HCT116 (cell line): ENCODE measurements at regions not wholly inside any gene's neighbourhood (a gene's known extent, or its start where the extent isn't known, plus 50 kb on each side); places are given as distances from the start of the nearest gene placed in this dataset.

ENCODE experiments used
- ATAC-seq: fragments of 200-7000 bp; cut with Tn5 transposase; 2 replicates; pipeline ENCODE4 v1.9.1; 2020; ENCODE audit warnings: mild to moderate bottlenecking, moderate library complexity
- BruUV-seq: library from RNA; stranded (reverse); fragments of 400-500 nt; replicated peaks from 2 replicates; lab custom pipeline; 2021; lab: Mats Ljungman, UMichigan
- CTCF ChIA-PET: fragments of 300-600 bp; sonication (Branson Sonifier 250); formaldehyde crosslinking; loops from one replicate; lab custom pipeline; 2021; ENCODE audit warnings: antibody characterized with exemption; lab: Charles Lee
- POLR2A ChIA-PET: fragments of 300-600, 350-600 bp; sonication (Branson Sonifier 250); formaldehyde crosslinking; loops from one replicate; lab custom pipeline; 2021; ENCODE audit warnings: antibody characterized with exemption; lab: Charles Lee
- RAD21 ChIA-PET, 2 experiments: fragments of 300-600 bp; sonication (Branson Sonifier 250); formaldehyde crosslinking; loops; one replicate each; lab custom pipeline; 2023; ENCODE audit warnings: low total read pairs in 2 of 2; ENCODE audit not compliant: uncharacterized antibody in 2 of 2, unreplicated experiment in 2 of 2, low non-redundant PET in 1 of 2; lab: Charles Lee
- DNase-seq: peaks from one replicate; pipeline ENCODE4 v3.0.0-alpha.2; 2010; ENCODE audit warnings: low read depth, low spot score
- H2AFZ ChIP-seq: fragments of 200-600 bp; shearing (Covaris generic), sonication (generic); 2 replicates; pipeline ENCODE4 v1.6.1; 2017; ENCODE audit warnings: low read depth, mixed run types, mixed read lengths, antibody characterized with exemption, low read length; ENCODE audit not compliant: poor library complexity, severe bottlenecking
- H3K27ac ChIP-seq: 2 replicates; pipeline ENCODE4 v1.5.1; 2012; ENCODE audit warnings: low read depth, low read length
- H3K27me3 ChIP-seq: fragments of 200-600 bp; sonication (generic); 2 replicates; pipeline ENCODE4 v1.6.1; 2016; ENCODE audit warnings: mixed run types, low read length, mixed read lengths; ENCODE audit not compliant: insufficient read depth
- H3K36me3 ChIP-seq, 2 experiments: fragments of 200-500 bp in 1 of 2; fragments of 200-600 bp in 1 of 2; sonication (Bioruptor generic) in 1 of 2; sonication (generic) in 1 of 2; 2 replicates each; pipeline versions ENCODE4 v1.5.1 to v1.6.1; 2014 to 2016; ENCODE audit warnings: low read length in 2 of 2, inconsistent platforms in 1 of 2, mixed read lengths in 1 of 2, mixed run types in 1 of 2; ENCODE audit not compliant: insufficient read depth in 2 of 2, control insufficient read depth in 1 of 2
- H3K4me1 ChIP-seq, 2 experiments: fragments of 200-600 bp in 1 of 2; sonication (generic) in 1 of 2; 2 replicates each; pipeline versions ENCODE4 v1.5.1 to v1.6.1; 2012 to 2017; ENCODE audit warnings: low read length in 2 of 2, inconsistent platforms in 1 of 2, mild to moderate bottlenecking in 1 of 2, mixed read lengths in 1 of 2, mixed run types in 1 of 2, moderate library complexity in 1 of 2; ENCODE audit not compliant: insufficient read depth in 2 of 2, control insufficient read depth in 1 of 2
- H3K4me2 ChIP-seq: fragments of 200-600 bp; sonication (generic); 2 replicates; pipeline ENCODE4 v1.6.1; 2017; ENCODE audit warnings: mixed run types, low read length, mixed read lengths
- H3K4me3 ChIP-seq, 2 experiments: fragments of 200-600 bp in 1 of 2; sonication (generic) in 1 of 2; replicated peaks in 1 of 2; 2 replicates each; pipeline ENCODE4 v1.5.1; 2011 to 2016; ENCODE audit warnings: low read length in 2 of 2, control low read depth in 1 of 2, low read depth in 1 of 2, mild to moderate bottlenecking in 1 of 2, mixed read lengths in 1 of 2, mixed run types in 1 of 2
- H3K79me2 ChIP-seq: fragments of 200-600 bp; sonication (generic); 2 replicates; pipeline ENCODE4 v1.6.1; 2017; ENCODE audit warnings: mild to moderate bottlenecking, mixed run types, low read length, moderate library complexity, mixed read lengths; ENCODE audit not compliant: insufficient read depth
- H3K9ac ChIP-seq: fragments of 200-600 bp; sonication (generic); 2 replicates; pipeline ENCODE4 v1.6.1; 2016; ENCODE audit warnings: low read length, mixed read lengths
- H3K9me2 ChIP-seq: fragments of 200-600 bp; sonication (generic), shearing (Covaris generic); 2 replicates; pipeline ENCODE4 v1.6.1; 2017; ENCODE audit warnings: mixed run types, mild to moderate bottlenecking, moderate library complexity; ENCODE audit not compliant: insufficient read depth
- H3K9me3 ChIP-seq, 2 experiments: fragments of 200-500 bp in 1 of 2; fragments of 200-600 bp in 1 of 2; sonication (Bioruptor generic) in 1 of 2; sonication (generic) in 1 of 2; 2 replicates each; pipeline ENCODE4 v1.6.1; 2014 to 2017; ENCODE audit warnings: low read length in 2 of 2, mixed read lengths in 2 of 2, inconsistent platforms in 1 of 2, low read depth in 1 of 2, mild to moderate bottlenecking in 1 of 2, mixed run types in 1 of 2, moderate library complexity in 1 of 2; ENCODE audit not compliant: control insufficient read depth in 1 of 2, insufficient read depth in 1 of 2
- H4K20me1 ChIP-seq: fragments of 200-600 bp; sonication (generic), shearing (Covaris generic); 2 replicates; pipeline ENCODE4 v1.6.1; 2017; ENCODE audit warnings: mixed run types, mild to moderate bottlenecking, moderate library complexity; ENCODE audit not compliant: insufficient read depth
- CBX3 ChIP-seq: IDR thresholded peaks from 2 replicates; pipeline ENCODE4 v1.6.1; 2012; ENCODE audit warnings: low read depth
- CEBPB ChIP-seq: IDR thresholded peaks from 2 replicates; pipeline ENCODE4 v1.6.1; 2012; ENCODE audit warnings: low read depth
- EGR1 ChIP-seq: IDR thresholded peaks from 2 replicates; pipeline ENCODE4 v1.6.1; 2012; ENCODE audit warnings: low read depth
- ELF1 ChIP-seq: IDR thresholded peaks from 2 replicates; pipeline ENCODE4 v1.6.1; 2012; ENCODE audit warnings: low read depth, borderline replicate concordance
- EZH2 ChIP-seq: fragments of 200-600 bp; sonication (generic); IDR thresholded peaks from 2 replicates; pipeline ENCODE4 v1.6.1; 2017; ENCODE audit warnings: antibody characterized with exemption, mixed run types
- EZH2phosphoT487 ChIP-seq: fragments of 200-600 bp; IDR thresholded peaks from 2 replicates; pipeline ENCODE4 v1.6.1; 2018; ENCODE audit warnings: antibody characterized with exemption, borderline replicate concordance
- FOSL1 ChIP-seq: IDR thresholded peaks from 2 replicates; pipeline ENCODE4 v1.6.1; 2012; ENCODE audit warnings: low read depth
- POLR2A ChIP-seq: IDR thresholded peaks from 2 replicates; pipeline ENCODE4 v1.7.0; 2011; ENCODE audit warnings: borderline replicate concordance; ENCODE audit not compliant: insufficient read depth, insufficient read length; ENCODE audit errors: extremely low read depth
- POLR2AphosphoS5 ChIP-seq: IDR thresholded peaks from 2 replicates; pipeline ENCODE4 v1.6.1; 2011; ENCODE audit warnings: mild to moderate bottlenecking, low read depth, low read length, moderate library complexity
- SIN3A ChIP-seq: IDR thresholded peaks from 2 replicates; pipeline ENCODE4 v1.6.1; 2012; ENCODE audit warnings: low read depth
- SP1 ChIP-seq: IDR thresholded peaks from 2 replicates; pipeline ENCODE4 v1.6.1; 2012; ENCODE audit warnings: low read depth
- TCF7L2 ChIP-seq: IDR thresholded peaks from 2 replicates; pipeline ENCODE4 v1.7.0; 2011; ENCODE audit warnings: borderline replicate concordance, inconsistent platforms; ENCODE audit not compliant: insufficient read depth, insufficient read length; ENCODE audit errors: extremely low read depth
- YY1 ChIP-seq: IDR thresholded peaks from 2 replicates; pipeline ENCODE4 v1.6.1; 2011; ENCODE audit warnings: low read length, low read depth, moderate library complexity, mild to moderate bottlenecking; ENCODE audit not compliant: insufficient replicate concordance; ENCODE audit errors: extremely low read depth
- ZFX ChIP-seq: fragments of 450-650 bp; IDR thresholded peaks from 2 replicates; pipeline ENCODE4 v1.6.1; 2017
- ZNF274 ChIP-seq: fragments of 200-500 bp; sonication (Bioruptor generic); IDR thresholded peaks from 2 replicates; pipeline ENCODE4 v1.6.1; 2014; ENCODE audit warnings: mild to moderate bottlenecking, low read depth, low read length, inconsistent platforms
- intact Hi-C: fragments of 100-400 bp; cut with micrococcal nuclease; formaldehyde crosslinking; loops from 2 replicates; pipeline ENCODE4 v1.10.0; 2022
- TF ChIP-seq, protein P1 (sequence below): IDR thresholded peaks from 2 replicates; pipeline ENCODE4 v1.6.1; 2012; ENCODE audit warnings: low read depth
- TF ChIP-seq, protein P2 (sequence below): IDR thresholded peaks from 2 replicates; pipeline ENCODE4 v1.6.1; 2012
- TF ChIP-seq, protein P3 (sequence below): IDR thresholded peaks from 2 replicates; pipeline ENCODE4 v1.6.1; 2011; ENCODE audit warnings: mild to moderate bottlenecking, low read length, moderate library complexity; ENCODE audit not compliant: insufficient replicate concordance; ENCODE audit errors: extremely low read depth
- TF ChIP-seq, protein P4 (sequence below), 3 experiments: fragments of 200-600 bp in 1 of 3; sonication (generic) in 1 of 3; IDR thresholded peaks in 2 of 3; conservative IDR thresholded peaks in 1 of 3; 2 replicates each; pipeline ENCODE4 v1.5.1; 2012 to 2017; ENCODE audit warnings: low read depth in 2 of 3, low read length in 2 of 3, antibody characterized with exemption in 1 of 3, borderline replicate concordance in 1 of 3, control low read depth in 1 of 3, mild to moderate bottlenecking in 1 of 3, mixed read lengths in 1 of 3, mixed run types in 1 of 3, moderate library complexity in 1 of 3; ENCODE audit not compliant: insufficient read depth in 1 of 3

DNA sequence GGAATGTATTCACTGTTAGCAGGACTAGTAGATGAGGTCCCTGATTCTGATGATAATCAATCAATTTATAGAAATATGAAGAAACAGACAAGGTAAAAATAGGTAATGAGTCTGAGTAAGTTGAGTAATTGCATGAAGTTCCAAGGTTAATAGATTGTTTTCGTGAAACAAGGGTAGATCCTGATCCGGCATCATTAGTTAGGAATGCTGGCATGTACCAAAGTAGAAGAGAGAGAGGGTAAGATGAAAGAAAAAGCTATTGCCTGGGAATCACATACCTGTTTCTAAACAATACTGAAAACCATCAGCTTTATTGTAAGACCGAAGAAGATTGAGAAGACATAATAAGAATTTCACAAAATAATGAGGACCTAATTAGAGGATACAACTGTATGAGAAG lies 118.1 kb upstream of the ARPP21 start (continued):
- TF ChIP-seq, protein P1, sequence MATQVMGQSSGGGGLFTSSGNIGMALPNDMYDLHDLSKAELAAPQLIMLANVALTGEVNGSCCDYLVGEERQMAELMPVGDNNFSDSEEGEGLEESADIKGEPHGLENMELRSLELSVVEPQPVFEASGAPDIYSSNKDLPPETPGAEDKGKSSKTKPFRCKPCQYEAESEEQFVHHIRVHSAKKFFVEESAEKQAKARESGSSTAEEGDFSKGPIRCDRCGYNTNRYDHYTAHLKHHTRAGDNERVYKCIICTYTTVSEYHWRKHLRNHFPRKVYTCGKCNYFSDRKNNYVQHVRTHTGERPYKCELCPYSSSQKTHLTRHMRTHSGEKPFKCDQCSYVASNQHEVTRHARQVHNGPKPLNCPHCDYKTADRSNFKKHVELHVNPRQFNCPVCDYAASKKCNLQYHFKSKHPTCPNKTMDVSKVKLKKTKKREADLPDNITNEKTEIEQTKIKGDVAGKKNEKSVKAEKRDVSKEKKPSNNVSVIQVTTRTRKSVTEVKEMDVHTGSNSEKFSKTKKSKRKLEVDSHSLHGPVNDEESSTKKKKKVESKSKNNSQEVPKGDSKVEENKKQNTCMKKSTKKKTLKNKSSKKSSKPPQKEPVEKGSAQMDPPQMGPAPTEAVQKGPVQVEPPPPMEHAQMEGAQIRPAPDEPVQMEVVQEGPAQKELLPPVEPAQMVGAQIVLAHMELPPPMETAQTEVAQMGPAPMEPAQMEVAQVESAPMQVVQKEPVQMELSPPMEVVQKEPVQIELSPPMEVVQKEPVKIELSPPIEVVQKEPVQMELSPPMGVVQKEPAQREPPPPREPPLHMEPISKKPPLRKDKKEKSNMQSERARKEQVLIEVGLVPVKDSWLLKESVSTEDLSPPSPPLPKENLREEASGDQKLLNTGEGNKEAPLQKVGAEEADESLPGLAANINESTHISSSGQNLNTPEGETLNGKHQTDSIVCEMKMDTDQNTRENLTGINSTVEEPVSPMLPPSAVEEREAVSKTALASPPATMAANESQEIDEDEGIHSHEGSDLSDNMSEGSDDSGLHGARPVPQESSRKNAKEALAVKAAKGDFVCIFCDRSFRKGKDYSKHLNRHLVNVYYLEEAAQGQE = no peak
- TF ChIP-seq SP1 (no peak), EZH2phosphoT487 (no peak)
- TF ChIP-seq, all 23 proteins: peak for 0

DNA sequence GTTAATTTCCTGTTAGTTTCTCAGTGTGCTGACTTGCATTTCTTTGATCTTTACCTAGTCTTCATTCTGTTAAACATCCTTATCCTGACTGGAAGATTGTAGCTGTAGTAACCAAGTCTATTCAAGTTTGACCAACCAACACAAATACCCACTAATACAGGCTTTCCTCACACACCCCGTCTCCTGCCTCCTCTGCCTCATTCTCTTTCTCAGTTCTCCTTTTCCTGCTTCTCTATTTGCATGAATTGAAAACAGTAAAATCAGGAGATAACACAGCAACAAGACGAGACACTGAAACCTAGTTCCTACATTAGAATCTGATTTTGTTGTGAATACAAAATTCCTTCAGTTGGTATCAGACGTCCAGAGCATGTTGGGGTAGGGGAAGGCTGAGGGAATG lies 116.9 kb upstream of the ARPP21 start:
- Histone ChIP-seq H3K9ac (no peak overlapping the region), H3K79me2 (no peaks in the 10 kb centered on the region), H3K27ac (no peak overlapping the region), H3K9me2 (no peaks in the 10 kb centered on the region), H2AFZ (no peak overlapping the region), H3K4me1 (no peaks in the 10 kb centered on the region), H3K36me3 (no peaks in the 10 kb centered on the region), H4K20me1 (no peaks in the 10 kb centered on the region), H3K4me2 (no peak overlapping the region), H3K9me3 (peaks cover 10 to 15% of the 10 kb centered on the region in 2 experiments; a peak in 2 of 4 replicates), H3K27me3 (no peaks in the 10 kb centered on the region), H3K4me3 (no peak overlapping the region)
- ATAC-seq (no peak), DNase-seq (no peak)
- intact Hi-C loops = no loop called here
- BruUV-seq = no TSS peak
- CTCF ChIA-PET = no interaction called here
- POLR2A ChIA-PET = no interaction called here
- RAD21 ChIA-PET = no interaction called here
- TF ChIP-seq, protein P2, sequence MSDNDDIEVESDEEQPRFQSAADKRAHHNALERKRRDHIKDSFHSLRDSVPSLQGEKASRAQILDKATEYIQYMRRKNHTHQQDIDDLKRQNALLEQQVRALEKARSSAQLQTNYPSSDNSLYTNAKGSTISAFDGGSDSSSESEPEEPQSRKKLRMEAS = no peak
- no peak for TF ChIP-seq POLR2A
- TF ChIP-seq ZFX = no peak
- TF ChIP-seq, protein P3, sequence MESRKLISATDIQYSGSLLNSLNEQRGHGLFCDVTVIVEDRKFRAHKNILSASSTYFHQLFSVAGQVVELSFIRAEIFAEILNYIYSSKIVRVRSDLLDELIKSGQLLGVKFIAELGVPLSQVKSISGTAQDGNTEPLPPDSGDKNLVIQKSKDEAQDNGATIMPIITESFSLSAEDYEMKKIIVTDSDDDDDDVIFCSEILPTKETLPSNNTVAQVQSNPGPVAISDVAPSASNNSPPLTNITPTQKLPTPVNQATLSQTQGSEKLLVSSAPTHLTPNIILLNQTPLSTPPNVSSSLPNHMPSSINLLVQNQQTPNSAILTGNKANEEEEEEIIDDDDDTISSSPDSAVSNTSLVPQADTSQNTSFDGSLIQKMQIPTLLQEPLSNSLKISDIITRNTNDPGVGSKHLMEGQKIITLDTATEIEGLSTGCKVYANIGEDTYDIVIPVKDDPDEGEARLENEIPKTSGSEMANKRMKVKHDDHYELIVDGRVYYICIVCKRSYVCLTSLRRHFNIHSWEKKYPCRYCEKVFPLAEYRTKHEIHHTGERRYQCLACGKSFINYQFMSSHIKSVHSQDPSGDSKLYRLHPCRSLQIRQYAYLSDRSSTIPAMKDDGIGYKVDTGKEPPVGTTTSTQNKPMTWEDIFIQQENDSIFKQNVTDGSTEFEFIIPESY = no peak
- TF ChIP-seq CBX3 = no peak
- TF ChIP-seq SIN3A = no peak
- TF ChIP-seq TCF7L2 = no peak
- no peak for TF ChIP-seq YY1
- no peak for TF ChIP-seq POLR2AphosphoS5
- TF ChIP-seq ZNF274 = no peak
- no peak for TF ChIP-seq FOSL1
- no peak for TF ChIP-seq EGR1
- no peak for TF ChIP-seq ELF1
- TF ChIP-seq, protein P4, sequence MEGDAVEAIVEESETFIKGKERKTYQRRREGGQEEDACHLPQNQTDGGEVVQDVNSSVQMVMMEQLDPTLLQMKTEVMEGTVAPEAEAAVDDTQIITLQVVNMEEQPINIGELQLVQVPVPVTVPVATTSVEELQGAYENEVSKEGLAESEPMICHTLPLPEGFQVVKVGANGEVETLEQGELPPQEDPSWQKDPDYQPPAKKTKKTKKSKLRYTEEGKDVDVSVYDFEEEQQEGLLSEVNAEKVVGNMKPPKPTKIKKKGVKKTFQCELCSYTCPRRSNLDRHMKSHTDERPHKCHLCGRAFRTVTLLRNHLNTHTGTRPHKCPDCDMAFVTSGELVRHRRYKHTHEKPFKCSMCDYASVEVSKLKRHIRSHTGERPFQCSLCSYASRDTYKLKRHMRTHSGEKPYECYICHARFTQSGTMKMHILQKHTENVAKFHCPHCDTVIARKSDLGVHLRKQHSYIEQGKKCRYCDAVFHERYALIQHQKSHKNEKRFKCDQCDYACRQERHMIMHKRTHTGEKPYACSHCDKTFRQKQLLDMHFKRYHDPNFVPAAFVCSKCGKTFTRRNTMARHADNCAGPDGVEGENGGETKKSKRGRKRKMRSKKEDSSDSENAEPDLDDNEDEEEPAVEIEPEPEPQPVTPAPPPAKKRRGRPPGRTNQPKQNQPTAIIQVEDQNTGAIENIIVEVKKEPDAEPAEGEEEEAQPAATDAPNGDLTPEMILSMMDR (IDR thresholded peaks at IDR 0.05 in 2 of 3, conservative IDR thresholded peaks at IDR 0.05 in 1 of 3; ENCODE audit: borderline replicate concordance in 1 of 3, insufficient read depth in 1 of 3, low read depth in 2 of 3, low read length in 2 of 3) = no peak
- no peak for TF ChIP-seq EZH2phosphoT487
- TF ChIP-seq EZH2 = no peak
- TF ChIP-seq CEBPB = no peak
